CD1c-positive myeloid dendritic cell (primary cell): ENCODE measurements at regions not wholly inside any gene's neighbourhood (a gene's known extent, or its start where the extent isn't known, plus 50 kb on each side); places are given as distances from the start of the nearest gene placed in this dataset.

Experiments used
- DNase-seq: peaks from one replicate; pipeline ENCODE4 v3.0.0-alpha.2; 2016; ENCODE audit errors: extremely low spot score

GRCh38 chr20:50285376-50286173 lies 94.9 kb downstream of the CEBPB start:
- DNase-seq: no peak

GRCh38 chr20:50286174-50286511 lies 95.5 kb downstream of the CEBPB start:
- DNase-seq: no peak

GRCh38 chr20:50286609-50287008 lies 96.0 kb downstream of the CEBPB start:
- no peak for DNase-seq

GRCh38 chr20:50287512-50287911 lies 96.9 kb downstream of the CEBPB start:
- no peak for DNase-seq

- DNase-seq: no peak
Observed at GRCh38 chr20:50288128-50288623, 97.5 kb downstream of the CEBPB start.

GRCh38 chr20:50289581-50289980 lies 99.0 kb downstream of the CEBPB start:
- no peak for DNase-seq

GRCh38 chr20:50290112-50290511 lies 99.5 kb downstream of the CEBPB start:
- no peak for DNase-seq

GRCh38 chr20:50290808-50291207 lies 100.2 kb downstream of the CEBPB start:
- no peak for DNase-seq

- no peak for DNase-seq
Observed at GRCh38 chr20:50291254-50292078, 100.8 kb downstream of the CEBPB start.

- DNase-seq: no peak
Observed at GRCh38 chr20:50292079-50292590, 101.5 kb downstream of the CEBPB start.

- DNase-seq: peak; percentile 91
Observed at GRCh38 chr20:50292591-50293283, 102.1 kb downstream of the CEBPB start.

- DNase-seq: no peak
Observed at GRCh38 chr20:50293284-50294139, 102.9 kb downstream of the CEBPB start.

- no peak for DNase-seq
Observed at GRCh38 chr20:50294164-50295088, 103.8 kb downstream of the CEBPB start.

GRCh38 chr20:50295345-50295744 lies 104.7 kb downstream of the CEBPB start:
- DNase-seq: no peak

GRCh38 chr20:50295762-50296449 lies 105.3 kb downstream of the CEBPB start:
- DNase-seq: no peak

GRCh38 chr20:50296450-50297375 lies 106.1 kb downstream of the CEBPB start:
- peak; percentile 42 for DNase-seq

- DNase-seq: peak; percentile 70
Observed at GRCh38 chr20:50297498-50298376, 107.1 kb downstream of the CEBPB start.
